HG02885 (cell line): ENCODE measurements at regions not wholly inside any gene's neighbourhood (a gene's known extent, or its start where the extent isn't known, plus 50 kb on each side); places are given as distances from the start of the nearest gene placed in this dataset.
"Not testable (repeated sequence)": the region's sequence is repeated elsewhere in the genome, so short reads cannot be mapped to it uniquely, and the experiment has no call there.

Experiments used
- ATAC-seq: cut with Tn5 transposase; IDR thresholded peaks from one replicate; pipeline ENCODE4 v1.9.1; 2021; ENCODE audit warnings: mild to moderate bottlenecking; ENCODE audit not compliant: unreplicated experiment, poor library complexity

DNA sequence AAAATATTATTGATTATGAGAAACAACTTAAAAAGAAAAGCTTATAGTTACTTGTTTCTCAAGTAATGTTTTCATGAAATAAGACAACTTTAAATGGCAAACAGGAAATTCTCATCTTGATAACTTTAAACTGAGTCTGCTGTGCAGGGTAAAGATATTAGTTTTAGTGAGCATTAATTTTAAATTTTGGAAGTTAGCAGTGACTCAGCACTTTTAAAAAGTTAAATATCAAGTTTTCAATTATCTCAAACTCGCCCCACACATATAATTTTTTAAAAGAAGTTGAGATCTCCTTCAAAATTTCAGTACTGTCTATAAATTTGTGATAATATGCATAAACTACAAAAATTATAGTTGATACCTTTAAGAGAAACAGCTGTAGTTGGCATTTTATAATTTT is 337.3 kb upstream of the NT5E start:
- no peak for ATAC-seq

DNA sequence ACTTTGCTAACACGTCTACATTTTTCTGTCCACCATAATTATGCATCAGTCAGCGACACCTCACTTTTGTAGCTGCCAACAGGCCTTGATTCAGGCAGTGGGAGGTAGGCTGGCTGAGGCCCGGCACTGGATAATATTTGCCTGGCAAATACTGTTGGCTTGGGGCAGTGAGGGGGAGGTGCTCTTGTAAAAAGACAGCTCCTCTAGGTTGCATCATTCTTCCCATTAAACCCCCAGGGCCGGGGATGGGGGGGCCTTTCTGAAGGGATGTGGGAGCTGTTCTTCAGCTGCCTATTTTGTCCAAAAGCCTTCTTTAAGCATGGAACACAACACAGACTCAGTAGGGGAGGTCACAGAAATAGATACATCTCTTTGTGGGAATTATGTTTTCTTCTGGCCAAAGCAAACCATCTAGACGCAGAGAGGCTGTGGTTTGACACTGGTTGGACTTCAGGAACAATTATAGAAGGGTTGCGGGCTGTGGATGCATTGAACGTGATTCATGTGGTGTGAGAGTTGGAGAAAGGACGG is 338.3 kb upstream of the NT5E start:
- ATAC-seq = no peak

DNA sequence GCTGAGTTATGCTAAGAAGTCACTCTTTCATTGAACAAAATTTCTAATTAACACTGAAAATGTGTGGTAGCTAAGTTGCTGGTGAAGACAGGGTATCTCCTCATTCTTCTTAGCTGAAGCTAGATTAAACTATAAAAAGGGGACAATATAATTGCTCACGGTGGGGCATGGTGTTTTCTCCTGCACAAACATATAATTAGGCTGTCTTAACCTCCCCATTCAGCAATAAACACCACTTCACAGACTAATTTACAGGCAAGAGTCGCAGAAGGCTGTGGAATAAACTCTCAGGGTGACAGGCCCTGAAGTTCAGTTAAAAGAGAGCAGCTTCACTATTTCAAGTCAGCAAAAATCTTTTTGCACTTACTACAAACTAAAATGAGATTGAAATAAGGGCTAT is 338.9 kb upstream of the NT5E start:
- no peak for ATAC-seq

DNA sequence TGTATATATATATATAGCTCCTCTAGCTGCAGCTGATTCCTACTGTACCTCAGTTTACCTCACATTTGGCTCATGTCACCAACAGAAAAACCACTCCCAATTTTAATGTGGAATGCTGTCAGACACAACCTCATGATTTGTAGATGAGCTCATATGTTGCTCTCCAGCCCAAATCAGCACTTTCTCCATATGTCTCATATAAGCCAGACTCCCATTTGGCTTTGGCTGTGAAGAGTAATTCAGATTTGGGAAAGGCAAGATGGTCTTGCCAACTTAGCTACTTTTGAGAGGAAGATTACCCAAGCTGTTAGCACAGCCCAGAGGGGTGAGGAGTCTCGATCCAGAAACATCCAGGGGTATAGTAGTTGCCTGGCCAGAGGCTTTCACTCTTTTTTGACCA is 342.2 kb upstream of the NT5E start:
- no peak for ATAC-seq

DNA sequence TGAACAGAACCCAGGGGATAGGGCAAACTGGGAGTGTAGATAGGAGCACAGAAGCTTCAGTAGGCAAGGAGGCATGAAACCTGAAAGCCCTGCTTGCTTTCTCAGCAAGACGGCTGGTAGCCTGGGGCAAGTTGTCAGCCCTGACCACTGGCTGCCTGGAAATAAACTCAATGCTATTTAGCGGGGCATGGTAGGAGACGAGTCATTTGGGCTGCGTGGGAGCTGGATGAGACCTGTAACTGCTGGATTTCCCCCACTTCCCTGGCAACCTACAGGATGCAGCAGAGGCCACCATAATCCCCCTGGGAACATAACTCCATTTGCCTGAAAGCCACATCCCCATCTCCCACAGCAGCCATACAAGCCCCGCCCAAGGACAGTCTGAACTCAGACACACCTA is 332.6 kb upstream of the TBX18 start:
- ATAC-seq = no peak

DNA sequence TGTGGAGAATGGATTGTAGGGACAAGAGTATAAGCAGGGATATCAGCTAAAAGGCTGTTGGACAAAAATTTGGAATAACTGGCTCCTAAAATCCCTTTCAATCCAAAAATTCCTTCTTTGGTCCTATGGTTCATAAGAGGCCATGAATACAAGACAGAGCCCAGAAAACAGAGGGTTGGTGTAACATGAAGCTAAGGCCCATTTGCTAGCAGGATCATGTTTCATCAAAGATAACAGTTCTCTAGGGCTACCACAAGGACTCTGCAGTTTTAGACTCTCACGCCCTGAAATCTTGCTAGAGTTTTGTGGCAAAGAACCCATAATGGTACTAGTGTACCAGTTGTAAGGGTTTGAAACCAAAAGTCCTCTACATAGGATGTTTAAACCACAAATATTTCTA is 327.8 kb upstream of the TBX18 start:
- ATAC-seq = no peak

DNA sequence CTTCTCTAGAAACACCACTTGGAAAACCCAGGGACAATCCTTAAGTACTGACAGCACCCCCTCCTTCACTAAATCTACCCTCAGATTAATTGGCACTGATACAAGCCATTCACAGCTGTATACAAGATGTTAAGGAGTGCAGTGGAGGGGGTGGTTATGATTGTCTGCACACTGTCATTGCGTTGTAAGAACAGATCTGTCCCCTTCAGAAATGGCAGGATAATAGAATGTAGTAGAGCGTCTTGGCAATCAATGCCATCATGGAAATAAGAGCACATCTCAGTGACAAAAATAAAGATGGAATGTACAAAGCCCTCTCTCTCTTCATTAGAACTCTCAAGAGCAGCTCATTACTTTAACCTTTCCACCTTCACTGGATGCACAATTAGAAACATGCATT is 324.9 kb upstream of the TBX18 start:
- no peak for ATAC-seq

DNA sequence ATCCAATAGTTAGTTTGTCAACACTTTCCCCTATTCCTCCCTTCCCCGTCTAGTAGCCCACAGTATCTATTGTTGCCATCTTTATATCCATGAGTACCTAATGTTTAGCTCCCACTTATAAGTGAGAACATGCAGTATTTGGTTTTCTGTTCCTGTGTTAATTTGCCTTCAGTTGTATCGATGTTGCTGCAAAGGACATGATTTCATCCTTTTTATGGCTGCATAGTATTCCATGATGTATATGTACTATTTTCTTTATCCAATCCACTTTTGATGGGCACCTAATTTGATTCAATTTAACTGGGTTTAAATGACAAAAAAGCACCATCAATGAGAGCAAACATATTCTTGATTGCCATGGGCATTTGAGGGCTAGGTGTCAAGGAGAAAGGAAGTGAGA is 321.5 kb upstream of the TBX18 start:
- ATAC-seq = no peak

DNA sequence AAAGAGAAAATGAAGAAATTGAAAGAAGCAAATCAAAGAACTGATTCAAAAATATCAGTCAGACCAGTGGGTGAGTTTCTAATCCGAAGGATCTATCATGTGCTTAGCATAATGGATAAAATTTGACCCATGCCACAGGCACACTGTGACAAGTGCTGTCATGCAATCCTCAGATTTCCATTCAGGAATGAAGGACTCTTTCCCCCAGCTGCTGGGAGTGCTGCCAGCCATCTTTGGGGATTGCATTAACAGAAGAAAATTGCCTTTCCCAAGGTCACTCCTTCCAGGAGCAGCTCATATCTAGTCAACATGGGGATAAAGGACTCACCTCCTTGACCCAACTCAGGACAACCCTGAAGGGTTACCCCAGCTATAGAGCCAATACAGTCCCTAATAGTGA is 316.7 kb upstream of the TBX18 start:
- no peak for ATAC-seq

DNA sequence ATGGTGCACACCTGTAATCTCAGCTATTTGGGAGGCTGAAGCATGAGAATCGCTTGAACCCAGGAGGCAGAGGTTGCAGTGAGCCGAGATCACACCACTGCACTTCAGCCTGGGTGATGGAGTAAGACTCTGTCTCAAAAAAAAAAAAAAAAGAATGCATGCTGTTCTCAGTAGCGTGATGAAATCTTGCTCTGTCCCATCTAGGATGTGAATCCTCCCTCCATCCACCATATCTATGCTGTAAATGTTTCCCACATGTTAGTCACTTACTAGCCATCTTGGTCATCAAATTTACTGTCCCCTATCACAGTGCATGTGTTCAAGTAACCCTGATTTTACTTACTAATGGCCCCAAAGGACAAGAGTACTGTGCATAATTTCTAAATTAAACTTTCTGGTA is 315.4 kb upstream of the TBX18 start:
- ATAC-seq = no peak

DNA sequence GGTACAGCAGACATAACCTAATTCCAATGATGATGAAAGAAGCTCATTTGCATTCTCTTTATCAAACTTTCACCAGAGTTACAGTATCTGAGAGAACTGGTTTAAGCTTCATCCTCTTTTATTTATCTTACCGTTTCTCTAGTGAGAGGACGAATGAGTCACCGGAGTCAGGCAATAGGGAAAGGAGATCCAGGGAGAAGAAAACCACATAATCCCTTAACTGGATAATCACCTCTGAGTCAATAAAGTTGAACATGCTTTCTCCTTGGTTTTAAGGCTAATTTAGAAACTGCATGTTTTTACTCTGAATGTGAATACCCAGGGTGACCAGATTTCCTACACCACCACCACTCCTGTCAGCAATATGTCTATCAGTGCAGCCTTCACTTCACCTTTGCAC is 313.7 kb upstream of the TBX18 start:
- no peak for ATAC-seq

DNA sequence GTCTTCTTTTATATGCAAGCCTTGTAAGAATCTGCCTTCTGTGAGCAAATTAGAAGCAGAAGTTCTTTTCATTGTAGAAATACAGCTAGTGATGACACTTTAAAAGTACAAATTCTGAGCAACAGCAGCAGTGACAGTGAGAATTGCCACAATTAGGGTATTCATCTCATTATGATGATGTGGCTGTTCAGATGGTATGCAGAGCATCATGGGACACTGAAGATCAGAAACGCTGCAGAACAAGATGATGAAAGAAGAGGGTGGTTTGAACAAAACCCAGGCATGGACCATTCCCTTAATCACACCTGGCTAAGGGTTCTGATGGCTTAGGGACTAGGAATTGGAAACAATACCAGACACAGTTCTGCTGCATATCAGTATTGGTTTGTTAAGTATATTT is 312.7 kb upstream of the TBX18 start:
- no peak for ATAC-seq

DNA sequence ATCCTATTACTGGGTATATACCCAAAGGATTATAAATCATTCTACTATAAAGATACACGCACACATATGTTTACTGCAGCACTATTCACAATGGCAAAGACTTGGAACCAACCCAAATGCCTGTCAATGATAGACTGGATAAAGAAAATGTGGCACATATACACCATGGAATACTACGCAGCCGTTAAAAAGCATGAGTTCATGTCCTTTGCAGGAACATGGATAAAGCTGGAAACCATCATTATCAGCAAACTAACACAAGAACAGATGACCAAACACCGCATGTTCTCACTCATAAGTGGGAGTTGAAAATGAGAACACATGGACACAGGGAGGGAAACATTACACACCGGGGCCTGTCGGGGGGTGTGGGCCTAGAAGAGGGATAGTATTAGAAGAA is 307.4 kb upstream of the TBX18 start:
- ATAC-seq = not testable (repeated sequence)

DNA sequence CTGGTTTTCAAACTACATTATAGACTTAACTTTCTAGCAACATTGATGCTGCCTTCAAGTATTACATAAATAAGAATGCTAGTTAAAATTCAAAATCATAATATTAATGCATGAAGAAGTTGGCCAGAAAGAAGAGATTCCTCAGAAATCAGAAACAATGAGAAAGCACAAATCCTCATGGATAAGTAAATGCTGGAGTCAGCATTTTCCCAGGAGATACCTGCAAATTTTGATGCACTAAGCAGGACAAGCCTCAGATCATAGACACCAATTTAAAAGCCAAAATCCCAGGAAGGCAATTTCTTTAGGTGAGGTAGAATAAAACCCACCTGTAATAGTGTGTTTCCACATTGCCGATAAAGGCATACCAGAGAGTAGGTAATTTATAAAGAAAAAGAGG is 305.2 kb upstream of the TBX18 start:
- no peak for ATAC-seq

DNA sequence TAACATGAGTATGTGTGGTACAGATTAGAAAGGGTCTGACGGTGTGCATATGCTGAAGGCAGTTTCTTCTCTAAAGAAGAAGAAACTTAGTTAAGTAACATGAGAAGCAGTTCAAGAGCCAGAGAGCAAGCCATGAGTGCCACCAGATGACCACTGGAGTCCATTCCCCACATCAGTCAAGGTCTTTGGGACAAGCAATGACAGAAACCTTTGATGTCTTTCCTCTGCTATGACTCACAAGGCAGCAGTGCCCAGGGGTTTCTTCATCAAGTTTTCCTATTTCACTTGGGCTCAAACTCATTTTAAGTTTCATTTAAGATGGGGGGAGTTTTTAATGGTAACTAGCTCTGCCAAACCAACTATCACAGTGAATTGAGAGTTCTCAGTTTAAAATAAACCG is 303.8 kb upstream of the TBX18 start:
- ATAC-seq = no peak

DNA sequence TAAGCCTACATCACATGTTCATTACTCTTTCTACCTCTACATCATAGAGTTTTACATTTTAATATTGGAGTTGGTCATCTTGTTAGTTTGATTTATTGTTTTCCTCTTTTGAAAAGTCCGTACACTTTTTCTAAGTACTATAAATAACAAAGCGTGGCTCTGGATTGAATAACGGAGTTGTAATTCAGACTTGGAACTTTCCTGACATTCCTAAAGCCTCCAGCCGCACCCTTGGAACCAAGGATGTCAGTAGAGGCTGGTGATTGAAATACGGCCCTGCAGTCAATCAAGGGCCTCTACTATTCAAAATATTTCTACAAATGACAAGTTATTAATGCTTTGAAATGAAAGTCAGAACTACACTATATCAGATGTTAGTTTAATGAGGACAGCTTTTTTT is 301.9 kb upstream of the TBX18 start:
- no peak for ATAC-seq

DNA sequence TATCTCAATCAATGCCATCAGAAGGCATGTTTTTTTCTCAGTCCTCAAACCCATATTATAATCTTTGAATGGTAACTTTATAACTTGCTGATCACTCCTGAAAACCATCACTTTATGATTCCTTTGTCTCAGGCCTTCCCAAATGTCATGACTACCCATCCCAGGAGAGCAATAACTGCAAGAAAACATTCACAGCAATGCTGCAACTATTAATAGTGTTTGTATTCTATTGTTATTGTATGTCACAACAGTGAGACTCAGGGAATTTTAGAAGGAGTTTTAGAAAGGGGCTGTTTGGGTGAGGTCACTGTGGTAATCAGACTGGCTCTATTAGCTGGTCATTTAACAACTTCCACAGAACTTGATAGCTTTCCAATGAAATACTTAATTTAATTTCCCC is 301.4 kb upstream of the TBX18 start:
- no peak for ATAC-seq

DNA sequence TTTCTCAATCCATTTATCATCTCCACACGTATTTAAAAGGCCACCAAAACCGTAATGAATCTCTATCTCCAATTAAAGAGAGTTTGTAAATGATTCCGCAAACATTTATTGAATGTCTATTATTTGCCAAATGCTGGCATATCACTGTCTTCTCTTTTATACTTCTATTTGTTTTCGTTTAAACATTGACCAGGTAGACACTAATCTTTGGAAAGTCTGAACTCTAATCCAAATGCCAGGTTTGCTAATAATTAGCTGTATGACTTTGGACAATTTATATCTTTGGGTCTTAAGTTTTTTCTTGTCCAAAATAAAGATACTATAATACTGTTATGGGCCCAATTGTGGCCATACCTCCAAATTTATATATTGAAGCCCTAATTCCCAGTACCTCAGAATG is 299.2 kb upstream of the TBX18 start:
- ATAC-seq = no peak

DNA sequence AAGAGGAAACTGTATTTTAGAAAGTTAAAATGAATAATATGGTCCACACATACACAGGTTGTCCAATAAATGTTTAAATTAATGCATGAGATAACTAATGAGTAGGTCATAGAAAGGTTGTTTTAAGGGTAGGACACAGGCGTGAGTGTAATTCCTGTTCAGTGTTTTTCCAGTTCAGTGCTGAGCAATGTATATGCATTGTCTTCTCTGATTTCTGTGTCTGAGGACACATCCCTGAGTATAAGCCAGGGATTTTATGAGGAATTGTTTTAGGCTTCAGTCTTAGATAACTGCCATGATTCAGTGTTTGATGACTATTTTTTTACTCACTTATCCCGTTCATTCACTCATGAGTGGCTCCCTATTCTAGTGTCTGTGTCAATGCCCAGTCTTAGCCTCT is 298.5 kb upstream of the TBX18 start:
- ATAC-seq = no peak

DNA sequence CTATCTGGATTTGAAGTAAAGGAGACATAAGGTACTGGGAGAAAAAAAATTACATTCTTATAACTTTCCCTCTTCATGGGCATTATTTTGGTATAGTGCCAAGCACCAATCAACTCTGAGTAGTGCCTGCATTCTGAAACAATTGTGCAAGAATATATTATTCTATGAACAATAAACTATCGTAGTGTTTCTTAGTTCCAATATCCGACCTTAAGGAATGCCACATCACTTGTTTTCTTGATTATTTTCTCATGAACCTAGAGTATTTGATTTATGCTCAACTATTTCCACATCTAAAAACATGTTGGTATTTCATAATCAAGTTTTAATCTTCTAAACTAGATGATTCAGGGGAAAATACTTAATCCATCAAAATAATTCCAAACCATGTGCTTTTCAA is 294.4 kb upstream of the TBX18 start:
- ATAC-seq = no peak

DNA sequence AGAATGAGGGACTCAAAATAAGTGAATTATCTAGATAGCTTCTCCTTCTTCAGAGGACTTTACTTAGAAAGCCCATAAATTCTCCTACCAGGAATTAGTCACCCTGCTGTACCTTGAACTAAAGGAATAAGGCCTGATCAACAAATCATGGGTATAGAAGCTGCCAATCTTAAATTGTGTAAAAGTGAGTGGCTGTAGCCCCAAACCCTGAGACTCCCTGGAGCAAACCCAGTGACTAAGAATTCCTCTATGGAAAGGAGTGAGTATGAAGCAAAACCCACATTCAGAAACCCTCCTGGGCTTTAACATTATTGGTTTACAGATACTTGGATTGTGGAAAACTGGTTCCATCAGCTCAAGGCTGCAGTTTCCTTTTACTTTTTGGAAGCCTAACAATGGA is 285.8 kb upstream of the TBX18 start:
- no peak for ATAC-seq

DNA sequence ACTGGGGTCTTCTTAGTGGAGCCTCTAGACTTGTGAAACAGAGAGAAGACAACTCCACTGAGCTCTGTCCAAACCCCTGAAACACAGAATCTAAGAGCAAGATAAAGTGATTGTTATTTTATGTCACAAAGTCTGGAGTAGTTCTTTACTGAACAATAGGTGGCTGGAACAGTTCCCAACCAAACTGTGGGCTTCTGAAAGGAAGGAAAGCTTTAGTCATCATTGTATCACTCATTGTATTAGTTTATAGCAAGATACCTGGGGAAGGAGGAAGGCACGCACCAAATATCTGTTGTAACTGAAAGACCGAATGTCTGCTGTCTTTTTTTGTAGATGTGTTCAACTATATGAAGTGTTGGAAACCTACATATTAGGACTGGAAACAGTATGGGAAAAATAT is 284.9 kb upstream of the TBX18 start:
- ATAC-seq = no peak

DNA sequence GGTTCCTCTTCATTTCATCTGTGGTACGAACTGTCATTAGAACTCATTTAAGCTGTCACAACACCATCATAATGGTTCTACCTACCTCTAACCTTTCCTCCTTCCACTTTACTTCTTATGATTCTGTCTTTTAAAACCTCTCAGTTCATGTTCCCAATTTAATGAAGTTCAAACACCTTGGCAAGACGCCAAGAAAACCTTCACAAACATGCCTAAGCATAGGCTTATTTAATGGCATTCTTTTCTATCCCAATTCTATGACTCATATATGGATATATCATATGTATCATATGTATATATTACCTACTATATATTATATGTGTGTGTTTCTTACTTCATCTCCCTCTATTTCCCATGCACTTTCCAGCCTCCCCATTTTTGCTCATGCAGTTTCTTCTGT is 283.4 kb upstream of the TBX18 start:
- no peak for ATAC-seq
